ENCODE measurements at regions not wholly inside any gene's neighbourhood (a gene's known extent, or its start where the extent isn't known, plus 50 kb on each side); places are given as distances from the start of the nearest gene placed in this dataset.

DNA sequence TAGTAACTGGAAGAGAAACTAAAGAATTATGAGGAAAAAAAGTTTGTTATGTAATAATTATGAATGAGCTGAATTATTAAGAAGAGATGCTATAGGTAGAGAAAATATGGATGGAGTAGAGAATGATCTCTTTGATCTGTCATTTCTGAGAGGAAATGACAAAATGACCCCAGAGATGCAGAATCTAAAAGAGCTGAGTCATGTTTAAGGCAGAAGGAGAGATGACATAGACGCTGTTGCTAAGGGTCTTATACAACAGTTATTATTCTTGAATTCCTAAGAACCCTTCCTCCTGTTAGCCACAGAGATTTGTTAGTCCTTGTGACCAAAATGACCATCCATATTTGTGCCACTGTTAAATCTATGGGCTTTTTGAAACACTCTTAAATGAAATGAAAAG, 58.3 kb upstream of the FREM2 start:
- BruUV-seq (replicated peaks), result no TSS peak
- Histone ChIP-seq H3K4me2 (ENCODE audit: low read length) (no peak overlapping the region), H3K27ac (ENCODE audit: low read depth, low read length) (no peak overlapping the region), H3K9me2 (ENCODE audit: insufficient read depth) (no peaks in the 10 kb centered on the region), H3K27me3 (ENCODE audit: insufficient read depth, low read length) (no peaks in the 10 kb centered on the region), H3K4me1 (ENCODE audit: control insufficient read depth in 1 of 2, insufficient read depth in 2 of 2, low read length in 2 of 2) (no peaks in the 10 kb centered on the region), H3K79me2 (ENCODE audit: insufficient read depth, low read length) (no peaks in the 10 kb centered on the region), H2AFZ (ENCODE audit: low read depth, low read length, poor library complexity, severe bottlenecking) (no peak overlapping the region), H3K4me3 (replicated peaks in 1 of 2; ENCODE audit: low read depth in 1 of 2, low read length in 2 of 2) (no peak overlapping the region), H3K9ac (ENCODE audit: low read length) (no peak overlapping the region), H3K36me3 (ENCODE audit: control insufficient read depth in 1 of 2, insufficient read depth in 2 of 2, low read length in 2 of 2) (no peaks in the 10 kb centered on the region), H4K20me1 (ENCODE audit: insufficient read depth) (no peaks in the 10 kb centered on the region), H3K9me3 (ENCODE audit: control insufficient read depth in 1 of 2, insufficient read depth in 1 of 2, low read depth in 1 of 2, low read length in 2 of 2) (peaks cover 0 to 5% of the 10 kb centered on the region in 2 experiments; a peak in 1 of 4 replicates)
- intact Hi-C loops (cut with micrococcal nuclease), result no loop called here
- TF ChIP-seq EZH2phosphoT487 (IDR thresholded peaks at IDR 0.05; ENCODE audit: borderline replicate concordance), result no peak
- TF ChIP-seq RAD21 (IDR thresholded peaks at IDR 0.05; ENCODE audit: low read depth), result no peak
- no peak for TF ChIP-seq CBX3 (IDR thresholded peaks at IDR 0.05; ENCODE audit: low read depth)
- TF ChIP-seq EGR1 (IDR thresholded peaks at IDR 0.05; ENCODE audit: low read depth), result no peak
- TF ChIP-seq, protein P1, sequence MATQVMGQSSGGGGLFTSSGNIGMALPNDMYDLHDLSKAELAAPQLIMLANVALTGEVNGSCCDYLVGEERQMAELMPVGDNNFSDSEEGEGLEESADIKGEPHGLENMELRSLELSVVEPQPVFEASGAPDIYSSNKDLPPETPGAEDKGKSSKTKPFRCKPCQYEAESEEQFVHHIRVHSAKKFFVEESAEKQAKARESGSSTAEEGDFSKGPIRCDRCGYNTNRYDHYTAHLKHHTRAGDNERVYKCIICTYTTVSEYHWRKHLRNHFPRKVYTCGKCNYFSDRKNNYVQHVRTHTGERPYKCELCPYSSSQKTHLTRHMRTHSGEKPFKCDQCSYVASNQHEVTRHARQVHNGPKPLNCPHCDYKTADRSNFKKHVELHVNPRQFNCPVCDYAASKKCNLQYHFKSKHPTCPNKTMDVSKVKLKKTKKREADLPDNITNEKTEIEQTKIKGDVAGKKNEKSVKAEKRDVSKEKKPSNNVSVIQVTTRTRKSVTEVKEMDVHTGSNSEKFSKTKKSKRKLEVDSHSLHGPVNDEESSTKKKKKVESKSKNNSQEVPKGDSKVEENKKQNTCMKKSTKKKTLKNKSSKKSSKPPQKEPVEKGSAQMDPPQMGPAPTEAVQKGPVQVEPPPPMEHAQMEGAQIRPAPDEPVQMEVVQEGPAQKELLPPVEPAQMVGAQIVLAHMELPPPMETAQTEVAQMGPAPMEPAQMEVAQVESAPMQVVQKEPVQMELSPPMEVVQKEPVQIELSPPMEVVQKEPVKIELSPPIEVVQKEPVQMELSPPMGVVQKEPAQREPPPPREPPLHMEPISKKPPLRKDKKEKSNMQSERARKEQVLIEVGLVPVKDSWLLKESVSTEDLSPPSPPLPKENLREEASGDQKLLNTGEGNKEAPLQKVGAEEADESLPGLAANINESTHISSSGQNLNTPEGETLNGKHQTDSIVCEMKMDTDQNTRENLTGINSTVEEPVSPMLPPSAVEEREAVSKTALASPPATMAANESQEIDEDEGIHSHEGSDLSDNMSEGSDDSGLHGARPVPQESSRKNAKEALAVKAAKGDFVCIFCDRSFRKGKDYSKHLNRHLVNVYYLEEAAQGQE (IDR thresholded peaks at IDR 0.05; ENCODE audit: low read depth), result no peak
- no peak for TF ChIP-seq JUND (IDR thresholded peaks at IDR 0.05)
- no peak for TF ChIP-seq EZH2 (IDR thresholded peaks at IDR 0.05)
- TF ChIP-seq ATF3 (IDR thresholded peaks at IDR 0.05), result no peak
- TF ChIP-seq ZFX (IDR thresholded peaks at IDR 0.05), result no peak
- POLR2A ChIA-PET, result no interaction called here
- RAD21 ChIA-PET (ENCODE audit: low non-redundant PET in 1 of 2, low total read pairs in 2 of 2, uncharacterized antibody in 2 of 2, unreplicated experiment in 2 of 2), result no interaction called here
- CTCF ChIA-PET, result no interaction called here
- no peak for DNase-seq (ENCODE audit: low read depth, low spot score)
- no peak for ATAC-seq

Measured in HCT116 (cell line).